Activated CD4-positive, alpha-beta T cell treated with anti-CD3 and anti-CD28 coated beads, Interleukin-2, amount 10 ng/mL, durations not matched to agents 24 days and 14 days (primary cell): ENCODE measurements at regions not wholly inside any gene's neighbourhood (a gene's known extent, or its start where the extent isn't known, plus 50 kb on each side); places are given as distances from the start of the nearest gene placed in this dataset.
"Not testable (repeated sequence)": the region's sequence is repeated elsewhere in the genome, so short reads cannot be mapped to it uniquely, and the experiment has no call there.

ENCODE experiments used
- DNase-seq: peaks from one replicate; pipeline ENCODE4 v3.0.0; 2022
- H3K27ac Mint-ChIP-seq: one replicate; pipeline ENCODE4 v1.8.0; 2022; ENCODE audit warnings: mild to moderate bottlenecking, mixed read lengths
- H3K27me3 Mint-ChIP-seq: one replicate; pipeline ENCODE4 v1.8.0; 2022; ENCODE audit warnings: mixed read lengths
- H3K36me3 Mint-ChIP-seq: one replicate; pipeline ENCODE4 v1.8.0; 2022; ENCODE audit warnings: low read depth, mild to moderate bottlenecking, mixed read lengths
- H3K4me1 Mint-ChIP-seq: one replicate; pipeline ENCODE4 v1.8.0; 2021; ENCODE audit warnings: mixed read lengths
- H3K4me3 Mint-ChIP-seq: one replicate; pipeline ENCODE4 v1.8.0; 2022; ENCODE audit warnings: mild to moderate bottlenecking, moderate library complexity, mixed read lengths
- H3K9me3 Mint-ChIP-seq: one replicate; pipeline ENCODE4 v1.8.0; 2021; ENCODE audit warnings: mixed read lengths
- intact Hi-C: fragments of 100-400 bp; cut with micrococcal nuclease; formaldehyde crosslinking; loops from one replicate; pipeline ENCODE4 v1.15.1; 2023

GRCh38 chr1:58076258-58076657, 470.3 kb downstream of the OMA1 start:
- DNase-seq: no peak
- no peaks in the 10 kb centered on the region for H3K4me1 Mint-ChIP-seq
- intact Hi-C loops: no loop called here
- no peak overlapping the region for H3K4me3 Mint-ChIP-seq
- H3K27me3 Mint-ChIP-seq: no peaks in the 10 kb centered on the region
- no peaks in the 10 kb centered on the region for H3K9me3 Mint-ChIP-seq
- H3K36me3 Mint-ChIP-seq: no peaks in the 10 kb centered on the region
- no peak overlapping the region for H3K27ac Mint-ChIP-seq

GRCh38 chr1:58075188-58075578, 471.3 kb downstream of the OMA1 start:
- Mint-ChIP-seq H3K9me3 (no peaks in the 10 kb centered on the region), H3K36me3 (no peaks in the 10 kb centered on the region), H3K27ac (no peak overlapping the region), H3K4me1 (no peaks in the 10 kb centered on the region), H3K27me3 (no peaks in the 10 kb centered on the region), H3K4me3 (no peak overlapping the region)
- intact Hi-C loops: no loop called here
- DNase-seq: no peak

GRCh38 chr1:58072450-58072849, 474.1 kb downstream of the OMA1 start:
- Mint-ChIP-seq H3K4me3 (no peak overlapping the region), H3K27me3 (no peaks in the 10 kb centered on the region), H3K4me1 (no peaks in the 10 kb centered on the region), H3K36me3 (no peaks in the 10 kb centered on the region), H3K9me3 (no peaks in the 10 kb centered on the region), H3K27ac (no peak overlapping the region)
- intact Hi-C loops: no loop called here
- DNase-seq: no peak

GRCh38 chr1:58067082-58067481, 479.4 kb downstream of the OMA1 start:
- H3K4me3 Mint-ChIP-seq: no peak overlapping the region
- intact Hi-C loops: no loop called here
- H3K9me3 Mint-ChIP-seq: no peaks in the 10 kb centered on the region
- DNase-seq: no peak
- H3K27ac Mint-ChIP-seq: no peak overlapping the region
- no peaks in the 10 kb centered on the region for H3K4me1 Mint-ChIP-seq
- H3K27me3 Mint-ChIP-seq: no peaks in the 10 kb centered on the region
- H3K36me3 Mint-ChIP-seq: no peaks in the 10 kb centered on the region

- H3K9me3 Mint-ChIP-seq: no peaks in the 10 kb centered on the region
- no peaks in the 10 kb centered on the region for H3K36me3 Mint-ChIP-seq
- H3K4me1 Mint-ChIP-seq: no peaks in the 10 kb centered on the region
- no peak for DNase-seq
- intact Hi-C loops: no loop called here
- no peak overlapping the region for H3K27ac Mint-ChIP-seq
- no peaks in the 10 kb centered on the region for H3K27me3 Mint-ChIP-seq
- H3K4me3 Mint-ChIP-seq: no peak overlapping the region
Measured at GRCh38 chr1:58065520-58065919, 481.0 kb downstream of the OMA1 start.

GRCh38 chr1:58064166-58064565, 482.4 kb downstream of the OMA1 start:
- no peaks in the 10 kb centered on the region for H3K27me3 Mint-ChIP-seq
- no peak for DNase-seq
- no peak overlapping the region for H3K27ac Mint-ChIP-seq
- H3K4me1 Mint-ChIP-seq: no peaks in the 10 kb centered on the region
- H3K4me3 Mint-ChIP-seq: no peak overlapping the region
- H3K36me3 Mint-ChIP-seq: no peaks in the 10 kb centered on the region
- H3K9me3 Mint-ChIP-seq: no peaks in the 10 kb centered on the region
- intact Hi-C loops: no loop called here

GRCh38 chr1:58063095-58063494, 483.4 kb downstream of the OMA1 start:
- no peaks in the 10 kb centered on the region for H3K4me1 Mint-ChIP-seq
- no peaks in the 10 kb centered on the region for H3K9me3 Mint-ChIP-seq
- H3K27me3 Mint-ChIP-seq: no peaks in the 10 kb centered on the region
- intact Hi-C loops: no loop called here
- no peak overlapping the region for H3K27ac Mint-ChIP-seq
- DNase-seq: no peak
- H3K36me3 Mint-ChIP-seq: no peaks in the 10 kb centered on the region
- no peak overlapping the region for H3K4me3 Mint-ChIP-seq

GRCh38 chr1:58062635-58063034, 483.9 kb downstream of the OMA1 start:
- Mint-ChIP-seq H3K4me3 (no peak overlapping the region), H3K4me1 (no peaks in the 10 kb centered on the region), H3K27ac (no peak overlapping the region), H3K27me3 (no peaks in the 10 kb centered on the region), H3K36me3 (no peaks in the 10 kb centered on the region), H3K9me3 (no peaks in the 10 kb centered on the region)
- intact Hi-C loops: no loop called here
- DNase-seq: no peak

- Mint-ChIP-seq H3K27me3 (no peaks in the 10 kb centered on the region), H3K9me3 (no peaks in the 10 kb centered on the region), H3K36me3 (no peaks in the 10 kb centered on the region), H3K4me3 (no peak overlapping the region), H3K4me1 (no peaks in the 10 kb centered on the region), H3K27ac (no peak overlapping the region)
- DNase-seq: no peak
- intact Hi-C loops: no loop called here
Measured at GRCh38 chr1:58060559-58061170, 485.9 kb downstream of the OMA1 start.

GRCh38 chr1:58059789-58060188, 486.7 kb downstream of the OMA1 start:
- Mint-ChIP-seq H3K27me3 (no peaks in the 10 kb centered on the region), H3K9me3 (no peaks in the 10 kb centered on the region), H3K4me1 (no peaks in the 10 kb centered on the region), H3K27ac (no peak overlapping the region), H3K36me3 (no peaks in the 10 kb centered on the region), H3K4me3 (no peak overlapping the region)
- intact Hi-C loops: no loop called here
- no peak for DNase-seq

- Mint-ChIP-seq H3K27ac (no peak overlapping the region), H3K4me3 (no peak overlapping the region), H3K36me3 (no peaks in the 10 kb centered on the region), H3K27me3 (no peaks in the 10 kb centered on the region), H3K4me1 (no peaks in the 10 kb centered on the region), H3K9me3 (no peaks in the 10 kb centered on the region)
- intact Hi-C loops: no loop called here
- no peak for DNase-seq
Measured at GRCh38 chr1:58058323-58058722, 488.2 kb downstream of the OMA1 start.

GRCh38 chr1:58057826-58058225, 488.7 kb downstream of the OMA1 start:
- DNase-seq: no peak
- Mint-ChIP-seq H3K4me1 (no peaks in the 10 kb centered on the region), H3K36me3 (no peaks in the 10 kb centered on the region), H3K27me3 (no peaks in the 10 kb centered on the region), H3K4me3 (no peak overlapping the region), H3K9me3 (no peaks in the 10 kb centered on the region), H3K27ac (no peak overlapping the region)
- intact Hi-C loops: no loop called here

- DNase-seq, H3K36me3 Mint-ChIP-seq, H3K9me3 Mint-ChIP-seq, intact Hi-C loops, H3K27ac Mint-ChIP-seq, H3K4me1 Mint-ChIP-seq, H3K4me3 Mint-ChIP-seq, H3K27me3 Mint-ChIP-seq: not testable (repeated sequence)
Measured at GRCh38 chr1:58051187-58051586, 495.3 kb downstream of the OMA1 start.

GRCh38 chr1:58047265-58047858, 499.2 kb downstream of the OMA1 start:
- Mint-ChIP-seq H3K4me1 (no peaks in the 10 kb centered on the region), H3K27ac (no peak overlapping the region), H3K9me3 (no peaks in the 10 kb centered on the region), H3K4me3 (no peak overlapping the region), H3K36me3 (no peaks in the 10 kb centered on the region), H3K27me3 (peaks cover 4% of the 10 kb centered on the region)
- intact Hi-C loops: loop anchor here (10.0 kb wide), 1 partner anchor 1213 kb away; no protein-coding TSS in a partner anchor
- DNase-seq: peak; percentile 70

GRCh38 chr1:58045094-58045705, 501.3 kb downstream of the OMA1 start:
- no peak overlapping the region for H3K4me3 Mint-ChIP-seq
- H3K27me3 Mint-ChIP-seq: peaks cover 4% of the 10 kb centered on the region
- H3K36me3 Mint-ChIP-seq: no peaks in the 10 kb centered on the region
- no peaks in the 10 kb centered on the region for H3K9me3 Mint-ChIP-seq
- no peak overlapping the region for H3K27ac Mint-ChIP-seq
- intact Hi-C loops: loop anchor here (10.0 kb wide), 1 partner anchor 1210 kb away; no protein-coding TSS in a partner anchor
- no peaks in the 10 kb centered on the region for H3K4me1 Mint-ChIP-seq
- DNase-seq: no peak
